H1 (cell line): ENCODE measurements at regions not wholly inside any gene's neighbourhood (a gene's known extent, or its start where the extent isn't known, plus 50 kb on each side); places are given as distances from the start of the nearest gene placed in this dataset.
A peak's percentile ranks its signal among the peaks of the same experiment; 100 is the strongest.

Experiments
- CTCF ChIA-PET: fragments of 300-600 bp; sonication (Branson Sonifier 250); formaldehyde crosslinking; loops from one replicate; lab custom pipeline; 2021; ENCODE audit not compliant: partially characterized antibody; lab: Charles Lee
- POLR2A ChIA-PET: fragments of 300-600 bp; sonication (Branson Sonifier 250); formaldehyde crosslinking; loops from one replicate; lab custom pipeline; 2021; ENCODE audit warnings: inconsistent platforms; ENCODE audit not compliant: partially characterized antibody; lab: Charles Lee
- DNase-seq, 2 experiments: peaks; one replicate each; pipeline versions ENCODE4 v3.0.0 to v3.0.0-alpha.2; 2010 to 2022; ENCODE audit warnings: low spot score in 2 of 2, low read depth in 1 of 2, mixed read lengths in 1 of 2
- FAIRE-seq: peaks from 2 replicates; lab custom pipeline; 2011; peaks lifted over from hg19 to GRCh38; lab: Jason Lieb, UNC
- H2AFZ ChIP-seq: 2 replicates; pipeline ENCODE4 v1.8.1; 2012; ENCODE audit warnings: low read length, inconsistent platforms
- H2AK5ac ChIP-seq: 2 replicates; pipeline ENCODE4 v1.6.1; 2013; ENCODE audit warnings: low read depth, low read length
- H2BK120ac ChIP-seq: replicated peaks from 2 replicates; pipeline ENCODE3; 2013; ENCODE audit warnings: low read depth, low read length, inconsistent platforms
- H2BK12ac ChIP-seq: 2 replicates; pipeline ENCODE4 v1.6.1; 2013; ENCODE audit warnings: low read depth, low read length
- H2BK15ac ChIP-seq: 2 replicates; pipeline ENCODE4 v1.6.1; 2013; ENCODE audit warnings: low read length
- H2BK20ac ChIP-seq: 2 replicates; pipeline ENCODE4 v1.6.1; 2013; ENCODE audit warnings: low read length
- H2BK5ac ChIP-seq: 2 replicates; pipeline ENCODE4 v1.6.1; 2013; ENCODE audit warnings: low read depth, low read length
- H3K14ac ChIP-seq: 2 replicates; pipeline ENCODE4 v1.6.1; 2013; ENCODE audit warnings: inconsistent platforms; ENCODE audit not compliant: insufficient read length
- H3K18ac ChIP-seq: 2 replicates; pipeline ENCODE4 v1.6.1; 2013; ENCODE audit warnings: low read length; ENCODE audit errors: extremely low read depth
- H3K23ac ChIP-seq: 2 replicates; pipeline ENCODE4 v1.6.1; 2013; ENCODE audit warnings: inconsistent platforms; ENCODE audit not compliant: insufficient read length
- H3K23me2 ChIP-seq: 2 replicates; pipeline ENCODE4 v1.6.1; 2013; ENCODE audit warnings: low read depth, low read length
- H3K27ac ChIP-seq: 2 replicates; pipeline ENCODE4 v1.6.1; 2011; ENCODE audit warnings: low read depth, low read length, inconsistent platforms
- H3K27me3 ChIP-seq, 4 experiments: replicated peaks in 1 of 4; 1 replicate in 1 of 4; 2 replicates in 3 of 4; pipeline versions ENCODE4 v1.6.1 to v1.8.1; 2011 to 2013; ENCODE audit warnings: low read length in 3 of 4, mild to moderate bottlenecking in 3 of 4, inconsistent platforms in 2 of 4, mixed read lengths in 2 of 4, moderate library complexity in 1 of 4; ENCODE audit not compliant: control insufficient read depth in 3 of 4, insufficient read depth in 3 of 4; ENCODE audit errors: extremely low read depth in 1 of 4
- H3K36me3 ChIP-seq, 4 experiments: 2 replicates each; pipeline versions ENCODE4 v1.6.1 to v1.8.1; 2011 to 2013; ENCODE audit warnings: mild to moderate bottlenecking in 4 of 4, low read length in 3 of 4, moderate library complexity in 2 of 4, control low read depth in 1 of 4, inconsistent platforms in 1 of 4; ENCODE audit not compliant: insufficient read depth in 4 of 4, control insufficient read depth in 2 of 4
- H3K4ac ChIP-seq: replicated peaks from 2 replicates; pipeline ENCODE3; 2013; ENCODE audit warnings: low read length, low read depth, mixed read lengths, inconsistent platforms; ENCODE audit not compliant: insufficient read length
- H3K4me1 ChIP-seq, 4 experiments: replicated peaks in 1 of 4; 1 replicate in 1 of 4; 2 replicates in 3 of 4; pipeline versions ENCODE4 v1.6.1 to v1.8.1; 2011 to 2013; ENCODE audit warnings: low read length in 3 of 4, inconsistent platforms in 2 of 4, mixed read lengths in 1 of 4; ENCODE audit not compliant: insufficient read depth in 4 of 4, control insufficient read depth in 3 of 4
- H3K4me2 ChIP-seq, 2 experiments: 2 replicates each; pipeline versions ENCODE4 v1.6.1 to v1.8.1; 2011 to 2013; ENCODE audit warnings: low read depth in 2 of 2, low read length in 2 of 2, control low read depth in 1 of 2, inconsistent platforms in 1 of 2, mild to moderate bottlenecking in 1 of 2; ENCODE audit not compliant: insufficient read depth in 1 of 2
- H3K4me3 ChIP-seq, 4 experiments: fragments of 200-600, 300-600 bp in 1 of 4; sonication (generic), shearing (Covaris generic), sonication (Bioruptor Twin) in 1 of 4; 2 replicates each; pipeline versions ENCODE4 v1.5.1 to v1.8.1; 2011 to 2016; ENCODE audit warnings: low read length in 4 of 4, low read depth in 3 of 4, control low read depth in 2 of 4, inconsistent platforms in 2 of 4, mild to moderate bottlenecking in 2 of 4, mixed read lengths in 1 of 4, moderate library complexity in 1 of 4; ENCODE audit not compliant: insufficient read depth in 2 of 4; ENCODE audit errors: extremely low read depth in 1 of 4
- H3K56ac ChIP-seq: replicated peaks from 2 replicates; pipeline ENCODE3; 2013; ENCODE audit warnings: low read depth, mild to moderate bottlenecking, mixed read lengths, low read length, inconsistent platforms; ENCODE audit not compliant: insufficient read length
- H3K79me1 ChIP-seq: 2 replicates; pipeline ENCODE4 v1.6.1; 2013; ENCODE audit warnings: low read depth, low read length, control low read depth
- H3K79me2 ChIP-seq, 2 experiments: 2 replicates each; pipeline versions ENCODE4 v1.6.1 to v1.8.1; 2012 to 2013; ENCODE audit warnings: low read length in 2 of 2, mild to moderate bottlenecking in 2 of 2, inconsistent platforms in 1 of 2; ENCODE audit not compliant: insufficient read depth in 2 of 2, control insufficient read depth in 1 of 2
- H3K9ac ChIP-seq, 4 experiments: replicated peaks in 1 of 4; 1 replicate in 1 of 4; 2 replicates in 3 of 4; pipeline versions ENCODE4 v1.6.1 to v1.8.1; 2011 to 2013; ENCODE audit warnings: low read depth in 3 of 4, low read length in 3 of 4, control low read depth in 2 of 4, mild to moderate bottlenecking in 2 of 4, moderate library complexity in 2 of 4, inconsistent platforms in 1 of 4; ENCODE audit errors: extremely low read depth in 1 of 4
- H3K9me3 ChIP-seq, 2 experiments: 2 replicates each; pipeline versions ENCODE4 v1.6.1 to v1.8.1; 2012 to 2013; ENCODE audit warnings: mild to moderate bottlenecking in 2 of 2, moderate library complexity in 2 of 2, control low read depth in 1 of 2, inconsistent platforms in 1 of 2, low read depth in 1 of 2, low read length in 1 of 2, mixed read lengths in 1 of 2; ENCODE audit not compliant: insufficient read depth in 2 of 2
- H4K20me1 ChIP-seq, 2 experiments: replicated peaks in 1 of 2; 2 replicates each; pipeline versions ENCODE3 to v1.8.1; 2011 to 2013; ENCODE audit warnings: inconsistent platforms in 2 of 2, low read length in 2 of 2, mild to moderate bottlenecking in 1 of 2; ENCODE audit not compliant: insufficient read depth in 2 of 2, control insufficient read depth in 1 of 2
- H4K5ac ChIP-seq: 2 replicates; pipeline ENCODE4 v1.6.1; 2013; ENCODE audit warnings: low read length, low read depth, mixed read lengths, inconsistent platforms; ENCODE audit not compliant: insufficient read length
- H4K8ac ChIP-seq: 2 replicates; pipeline ENCODE4 v1.8.0; 2013; ENCODE audit warnings: mild to moderate bottlenecking, moderate library complexity, low read length, inconsistent platforms; ENCODE audit not compliant: insufficient read depth; ENCODE audit errors: extremely low read depth
- H4K91ac ChIP-seq: replicated peaks from 2 replicates; pipeline ENCODE3; 2013; ENCODE audit warnings: low read length, mixed read lengths, inconsistent platforms; ENCODE audit not compliant: insufficient read length
- BCL11A ChIP-seq, 2 experiments: IDR thresholded peaks; one replicate each; pipeline ENCODE4 v1.6.1; 2011; ENCODE audit warnings: low read depth in 2 of 2, low read length in 2 of 2, mild to moderate bottlenecking in 2 of 2
- EZH2 ChIP-seq: fragments of 200-600 bp; sonication (generic); IDR thresholded peaks from 2 replicates; pipeline ENCODE4 v1.7.1; 2012; ENCODE audit warnings: low read depth, mild to moderate bottlenecking, moderate library complexity, low read length, inconsistent platforms; ENCODE audit not compliant: severe bottlenecking
- FOSL1 ChIP-seq: IDR thresholded peaks from 2 replicates; pipeline ENCODE4 v1.6.1; 2011; ENCODE audit warnings: mild to moderate bottlenecking, low read depth, low read length, moderate library complexity; ENCODE audit not compliant: insufficient read depth
- KDM1A ChIP-seq: fragments of 200-600, 300-600 bp; sonication (generic); IDR thresholded peaks from 2 replicates; pipeline ENCODE4 v1.7.1; 2016; ENCODE audit warnings: mild to moderate bottlenecking, low read length, borderline replicate concordance
- POU5F1 ChIP-seq: IDR thresholded peaks from 2 replicates; pipeline ENCODE4 v1.6.1; 2011; ENCODE audit warnings: low read depth, mild to moderate bottlenecking, low read length, moderate library complexity
- RAD21 ChIP-seq, 2 experiments: IDR thresholded peaks in 1 of 2; conservative IDR thresholded peaks in 1 of 2; 2 replicates each; pipeline ENCODE4 v1.6.1; 2011; ENCODE audit warnings: low read depth in 2 of 2, low read length in 2 of 2, improper control_type of control experiment in 1 of 2, inconsistent platforms in 1 of 2, mild to moderate bottlenecking in 1 of 2, moderate library complexity in 1 of 2
- RFX5 ChIP-seq: IDR thresholded peaks from 2 replicates; pipeline ENCODE4 v1.6.1; 2011; ENCODE audit warnings: low read depth, low read length, improper control_type of control experiment, borderline replicate concordance
- SP4 ChIP-seq: IDR thresholded peaks from 2 replicates; pipeline ENCODE4 v1.6.1; 2012; ENCODE audit warnings: low read length, inconsistent platforms
- SRF ChIP-seq: IDR thresholded peaks from 2 replicates; pipeline ENCODE4 v1.6.1; 2011; ENCODE audit warnings: mild to moderate bottlenecking, low read depth, low read length, moderate library complexity
- SUZ12 ChIP-seq: fragments of 200-600 bp; sonication (generic); IDR thresholded peaks from 2 replicates; pipeline ENCODE4 v1.6.1; 2012; ENCODE audit warnings: mild to moderate bottlenecking, inconsistent platforms, low read length, moderate library complexity, mixed read lengths
- WGBS, 2 experiments: shearing (Covaris generic) in 1 of 2; methylation state at CpG; one replicate each; pipeline versions ENCODE4 v1.1.6 to v1.1.7; 2013 to 2015; ENCODE audit warnings: low lambda C conversion rate in 2 of 2, mixed read lengths in 2 of 2, inconsistent platforms in 1 of 2, low coverage in 1 of 2, missing lambda C conversion rate in 1 of 2; ENCODE audit not compliant: insufficient replicate concordance in 2 of 2, insufficient coverage in 1 of 2, insufficient read length in 1 of 2; ENCODE audit errors: extremely low coverage in 1 of 2, missing lambda C conversion rate in 1 of 2; 5-methylcytosine and 5-hydroxymethylcytosine counted together
- TF ChIP-seq, protein P1 (sequence below), 3 experiments: IDR thresholded peaks; 1 replicate in 2 of 3; 2 replicates in 1 of 3; pipeline versions ENCODE4 v1.5.1 to v1.6.1; 2011; ENCODE audit warnings: low read length in 3 of 3, mild to moderate bottlenecking in 3 of 3, inconsistent platforms in 2 of 3, low read depth in 1 of 3, moderate library complexity in 1 of 3; ENCODE audit not compliant: insufficient read depth in 1 of 3; ENCODE audit errors: control extremely low read depth in 1 of 3

- Histone ChIP-seq H4K91ac (no peak overlapping the region), H3K18ac (no peak overlapping the region)
- TF ChIP-seq SRF (no peak), RAD21 (IDR thresholded peaks at IDR 0.05 in 1 of 2, conservative IDR thresholded peaks at IDR 0.05 in 1 of 2; ENCODE audit: low read depth in 2 of 2, low read length in 2 of 2) (no peak), SP4 (no peak), EZH2 (no peak), SUZ12 (no peak), RFX5 (no peak), KDM1A (no peak), BCL11A (IDR thresholded peaks at IDR 0.05; ENCODE audit: low read depth in 2 of 2, low read length in 2 of 2) (no peak), FOSL1 (no peak), POU5F1 (no peak)
- TF ChIP-seq, protein P1, sequence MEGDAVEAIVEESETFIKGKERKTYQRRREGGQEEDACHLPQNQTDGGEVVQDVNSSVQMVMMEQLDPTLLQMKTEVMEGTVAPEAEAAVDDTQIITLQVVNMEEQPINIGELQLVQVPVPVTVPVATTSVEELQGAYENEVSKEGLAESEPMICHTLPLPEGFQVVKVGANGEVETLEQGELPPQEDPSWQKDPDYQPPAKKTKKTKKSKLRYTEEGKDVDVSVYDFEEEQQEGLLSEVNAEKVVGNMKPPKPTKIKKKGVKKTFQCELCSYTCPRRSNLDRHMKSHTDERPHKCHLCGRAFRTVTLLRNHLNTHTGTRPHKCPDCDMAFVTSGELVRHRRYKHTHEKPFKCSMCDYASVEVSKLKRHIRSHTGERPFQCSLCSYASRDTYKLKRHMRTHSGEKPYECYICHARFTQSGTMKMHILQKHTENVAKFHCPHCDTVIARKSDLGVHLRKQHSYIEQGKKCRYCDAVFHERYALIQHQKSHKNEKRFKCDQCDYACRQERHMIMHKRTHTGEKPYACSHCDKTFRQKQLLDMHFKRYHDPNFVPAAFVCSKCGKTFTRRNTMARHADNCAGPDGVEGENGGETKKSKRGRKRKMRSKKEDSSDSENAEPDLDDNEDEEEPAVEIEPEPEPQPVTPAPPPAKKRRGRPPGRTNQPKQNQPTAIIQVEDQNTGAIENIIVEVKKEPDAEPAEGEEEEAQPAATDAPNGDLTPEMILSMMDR (IDR thresholded peaks at IDR 0.05; ENCODE audit: control extremely low read depth in 1 of 3, insufficient read depth in 1 of 3, low read depth in 1 of 3, low read length in 3 of 3): no peak
Observed at GRCh38 chr13:80585531-80585930, 244.6 kb upstream of the SPRY2 start.

More at GRCh38 chr13:80585531-80585930, 244.6 kb upstream of the SPRY2 start:
- Histone ChIP-seq H4K20me1 (no peaks in the 10 kb centered on the region), H2BK5ac (no peak overlapping the region), H2AK5ac (no peak overlapping the region), H3K79me1 (no peaks in the 10 kb centered on the region), H3K27me3 (no peaks in the 10 kb centered on the region), H3K79me2 (no peaks in the 10 kb centered on the region), H2AFZ (no peak overlapping the region), H3K36me3 (no peaks in the 10 kb centered on the region), H3K4me3 (no peak overlapping the region), H3K4me2 (no peak overlapping the region), H3K23ac (no peak overlapping the region), H3K56ac (no peak overlapping the region), H3K4ac (peak overlapping the region; percentile 53), H3K14ac (no peak overlapping the region), H4K5ac (no peak overlapping the region), H2BK20ac (peak overlapping the region; percentile 84; the same call in 1 of the 2 replicates), H3K23me2 (no peaks in the 10 kb centered on the region), H4K8ac (no peak overlapping the region), H3K4me1 (peaks cover 0 to 15% (median 0%) of the 10 kb centered on the region in 4 experiments; a peak in 1 of 7 replicates), H3K27ac (no peak overlapping the region), H3K9me3 (0 out of 4 replicates have a peak, but pooled peaks cover 0 to 3% of the 10 kb centered on the region in 2 experiments), H2BK120ac (peak overlapping the region; percentile 78), H2BK15ac (no peak overlapping the region), H3K9ac (no peak overlapping the region), H2BK12ac (no peak overlapping the region)
- DNase-seq (no peak), FAIRE-seq (no peak)
- WGBS, 2 experiments: 89% methylated on average over 1 of the region's 1 CpG; no CpG with 5 or more reads in 1 of the 2 experiments
- POLR2A ChIA-PET: interaction anchor here (0.7 kb wide), 1 partner anchor 391 kb away, joined by 3 read pairs; no protein-coding TSS in a partner anchor
- CTCF ChIA-PET: no interaction called here
